Thoracic aorta (tissue), 2 donors: ENCODE measurements at regions not wholly inside any gene's neighbourhood (a gene's known extent, or its start where the extent isn't known, plus 50 kb on each side); places are given as distances from the start of the nearest gene placed in this dataset.

Experiments
- ATAC-seq: fragments of 150-250 bp; one replicate; pipeline ENCODE4 v1.8.0; 2017; ENCODE audit warnings: low read depth; ENCODE audit not compliant: insufficient number of reproducible peaks, low FRiP score
- DNase-seq: peaks from one replicate; pipeline ENCODE4 v3.0.0-alpha.2; 2020; ENCODE audit warnings: low spot score
- H3K27ac ChIP-seq, 2 donors: fragments of 200-600 bp; sonication (generic); 1 replicate in 1 of 2; 2 replicates in 1 of 2; pipeline ENCODE4 v1.5.1; 2016; ENCODE audit warnings: mild to moderate bottlenecking in 2 of 2, moderate library complexity in 2 of 2
- H3K27me3 ChIP-seq: fragments of 200-600 bp; sonication (generic); replicated peaks from 2 replicates; pipeline ENCODE4 v1.6.0; 2016; ENCODE audit warnings: mild to moderate bottlenecking; ENCODE audit not compliant: insufficient read depth
- H3K36me3 ChIP-seq: fragments of 200-600 bp; sonication (generic); one replicate; pipeline ENCODE4 v1.5.1; 2016
- H3K4me1 ChIP-seq, 2 donors: fragments of 200-600 bp; sonication (generic); 1 replicate in 1 of 2; 2 replicates in 1 of 2; pipeline versions ENCODE4 v1.5.1 to v1.6.0; 2016; ENCODE audit warnings: low read depth in 2 of 2, mild to moderate bottlenecking in 1 of 2; ENCODE audit not compliant: control insufficient read depth in 1 of 2
- H3K4me3 ChIP-seq: fragments of 200-600 bp; sonication (generic); 2 replicates; pipeline ENCODE4 v1.5.1; 2016; ENCODE audit warnings: mild to moderate bottlenecking
- H3K9me3 ChIP-seq: fragments of 200-600 bp; sonication (generic); 2 replicates; pipeline ENCODE4 v1.5.1; 2016
- CTCF ChIP-seq: fragments of 200-600 bp; sonication (generic); IDR thresholded peaks from one replicate; pipeline ENCODE4 v1.5.1; 2019; ENCODE audit warnings: antibody characterized with exemption

- TF ChIP-seq CTCF, result no peak
- H3K4me1 ChIP-seq, result no peaks in the 10 kb centered on the region
- H3K27ac ChIP-seq, result no peak overlapping the region
- DNase-seq (no peak), ATAC-seq (no peak)
- H3K9me3 ChIP-seq, result no peaks in the 10 kb centered on the region
- H3K27me3 ChIP-seq, result no peaks in the 10 kb centered on the region
- no peaks in the 10 kb centered on the region for H3K36me3 ChIP-seq
- no peak overlapping the region for H3K4me3 ChIP-seq
Observed at GRCh38 chr6:20328266-20328923, 73.3 kb upstream of the E2F3 start.

GRCh38 chr6:20328924-20329300 is 72.8 kb upstream of the E2F3 start:
- no peak for TF ChIP-seq CTCF
- H3K27me3 ChIP-seq, result no peaks in the 10 kb centered on the region
- no peak for ATAC-seq
- H3K36me3 ChIP-seq, result no peaks in the 10 kb centered on the region
- H3K27ac ChIP-seq, result no peak overlapping the region
- H3K4me3 ChIP-seq, result no peak overlapping the region
- no peaks in the 10 kb centered on the region for H3K9me3 ChIP-seq
- no peak for DNase-seq
- H3K4me1 ChIP-seq, result no peaks in the 10 kb centered on the region

GRCh38 chr6:20331042-20331441 is 70.6 kb upstream of the E2F3 start:
- Histone ChIP-seq H3K27ac (no peak overlapping the region), H3K4me3 (no peak overlapping the region), H3K36me3 (no peaks in the 10 kb centered on the region), H3K4me1 (no peaks in the 10 kb centered on the region), H3K27me3 (no peaks in the 10 kb centered on the region), H3K9me3 (no peaks in the 10 kb centered on the region)
- ATAC-seq (no peak), DNase-seq (no peak)
- no peak for TF ChIP-seq CTCF

- no peak for TF ChIP-seq CTCF
- no peaks in the 10 kb centered on the region for H3K4me1 ChIP-seq
- no peak overlapping the region for H3K4me3 ChIP-seq
- H3K27me3 ChIP-seq, result no peaks in the 10 kb centered on the region
- ATAC-seq, result no peak
- H3K36me3 ChIP-seq, result no peaks in the 10 kb centered on the region
- DNase-seq, result no peak
- H3K27ac ChIP-seq, result no peak overlapping the region
- H3K9me3 ChIP-seq, result no peaks in the 10 kb centered on the region
Observed at GRCh38 chr6:20331625-20332024, 70.1 kb upstream of the E2F3 start.

- no peaks in the 10 kb centered on the region for H3K27me3 ChIP-seq
- no peaks in the 10 kb centered on the region for H3K9me3 ChIP-seq
- H3K4me3 ChIP-seq, result no peak overlapping the region
- no peak overlapping the region for H3K27ac ChIP-seq
- no peaks in the 10 kb centered on the region for H3K4me1 ChIP-seq
- DNase-seq, result no peak
- ATAC-seq, result no peak
- H3K36me3 ChIP-seq, result no peaks in the 10 kb centered on the region
- TF ChIP-seq CTCF, result no peak
Observed at GRCh38 chr6:20332441-20333006, 69.2 kb upstream of the E2F3 start.
